Eye (tissue), 1 donor: ENCODE measurements at regions not wholly inside any gene's neighbourhood (a gene's known extent, or its start where the extent isn't known, plus 50 kb on each side); places are given as distances from the start of the nearest gene placed in this dataset.
"Not testable (repeated sequence)": the region's sequence is repeated elsewhere in the genome, so short reads cannot be mapped to it uniquely, and the experiment has no call there.

Experiments used
- DNase-seq: peaks from one replicate; pipeline ENCODE4 v3.0.0-alpha.2; 2015

GRCh38 chr3:148439254-148439822 is 258.4 kb upstream of the AGTR1 start:
- no peak for DNase-seq

DNA sequence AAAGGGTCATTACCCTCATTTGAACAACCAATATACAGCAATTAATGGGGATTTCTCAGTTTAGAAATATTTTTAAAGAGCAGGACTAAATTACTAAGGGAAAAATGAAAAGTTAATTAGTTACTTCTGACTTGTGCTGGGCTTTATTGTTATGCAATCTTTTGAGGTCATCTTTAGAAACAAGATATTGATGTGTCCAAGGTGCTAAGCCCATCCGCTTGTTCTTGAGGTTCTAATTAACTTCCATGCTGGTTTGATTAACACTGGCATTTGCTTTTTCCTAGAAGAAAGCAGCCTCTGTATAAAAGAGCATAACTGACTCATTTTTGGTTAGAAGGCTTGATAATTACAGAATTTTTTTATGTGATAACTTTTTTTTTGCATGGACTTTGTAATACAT is 256.5 kb upstream of the AGTR1 start:
- DNase-seq: no peak

DNA sequence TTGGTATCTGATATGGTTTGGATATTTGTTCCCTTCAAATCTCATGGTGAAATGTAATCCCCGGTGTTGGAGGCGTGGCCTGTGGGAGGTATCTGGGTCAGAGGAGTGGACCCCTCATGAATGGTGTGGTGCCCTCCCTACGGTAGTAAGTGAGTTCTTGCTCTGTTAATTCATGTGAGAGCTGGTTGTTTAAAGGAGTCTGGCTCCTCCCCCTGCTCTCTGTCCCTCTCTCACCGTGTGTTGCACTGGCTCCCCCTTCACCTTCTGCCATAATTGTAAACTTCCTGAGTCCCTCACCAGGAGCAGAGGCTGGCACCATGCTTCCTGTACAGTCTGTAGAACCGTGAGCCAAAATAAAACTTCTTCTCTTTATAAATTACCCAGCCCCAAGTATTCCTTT is 246.9 kb upstream of the AGTR1 start:
- DNase-seq: no peak

DNA sequence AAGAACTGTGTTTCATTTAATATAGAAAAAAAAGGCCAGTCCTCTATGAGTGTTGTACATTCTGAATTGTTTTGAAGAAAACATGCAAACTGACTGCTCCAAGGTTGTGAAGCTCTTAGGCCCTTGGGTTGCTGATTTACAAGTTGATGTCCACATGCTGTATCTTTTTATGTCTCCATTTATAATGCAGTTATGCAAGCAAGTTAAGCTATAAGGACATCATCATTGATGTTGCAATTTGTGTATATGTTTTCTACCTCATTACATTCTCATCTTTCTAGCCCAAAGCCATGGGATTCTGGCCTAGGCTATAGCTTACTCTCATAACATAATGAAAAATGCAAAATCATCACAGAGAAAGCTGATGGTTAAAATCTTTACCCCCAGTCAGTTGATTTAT is 245.7 kb upstream of the AGTR1 start:
- DNase-seq: no peak

GRCh38 chr3:148453781-148454191 is 243.9 kb upstream of the AGTR1 start:
- DNase-seq: no peak

DNA sequence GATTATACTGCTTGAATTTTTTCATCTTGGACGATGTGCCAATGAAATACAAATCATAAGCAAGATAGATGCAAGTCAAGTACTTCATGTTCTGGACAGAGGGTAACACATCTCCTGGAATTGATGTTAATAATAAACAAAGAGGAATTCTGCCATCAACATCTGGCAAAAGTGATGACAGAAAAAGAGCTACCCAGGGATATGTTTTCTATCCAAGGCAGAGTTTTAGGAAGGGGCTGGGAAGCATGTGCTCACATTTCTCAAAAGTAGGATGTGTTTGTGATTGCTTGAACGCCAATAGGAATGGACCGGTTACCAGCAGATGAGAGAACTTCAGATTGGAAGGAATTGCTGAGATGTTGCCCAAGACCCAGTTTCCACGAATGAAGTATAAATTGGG is 242.6 kb upstream of the AGTR1 start:
- no peak for DNase-seq

DNA sequence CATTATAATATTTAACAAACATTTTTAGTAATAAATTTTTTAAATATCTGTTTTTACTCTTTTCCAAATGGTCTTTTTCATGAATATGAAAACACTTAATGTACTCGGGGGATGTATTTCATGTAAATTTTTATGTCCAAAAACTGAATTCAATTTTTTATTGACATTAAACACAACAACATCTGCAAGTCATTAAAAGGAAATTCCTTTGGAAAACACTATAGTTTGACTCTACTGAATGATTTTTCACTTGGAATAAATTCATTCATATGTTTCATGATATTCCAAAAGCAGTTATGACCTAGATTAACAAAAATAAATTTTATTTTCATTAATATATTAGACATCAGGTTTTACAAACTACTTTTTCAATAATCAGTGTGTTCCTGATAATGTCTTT is 239.8 kb upstream of the AGTR1 start:
- DNase-seq: no peak

GRCh38 chr3:148459931-148460513 is 237.7 kb upstream of the AGTR1 start:
- no peak for DNase-seq

DNA sequence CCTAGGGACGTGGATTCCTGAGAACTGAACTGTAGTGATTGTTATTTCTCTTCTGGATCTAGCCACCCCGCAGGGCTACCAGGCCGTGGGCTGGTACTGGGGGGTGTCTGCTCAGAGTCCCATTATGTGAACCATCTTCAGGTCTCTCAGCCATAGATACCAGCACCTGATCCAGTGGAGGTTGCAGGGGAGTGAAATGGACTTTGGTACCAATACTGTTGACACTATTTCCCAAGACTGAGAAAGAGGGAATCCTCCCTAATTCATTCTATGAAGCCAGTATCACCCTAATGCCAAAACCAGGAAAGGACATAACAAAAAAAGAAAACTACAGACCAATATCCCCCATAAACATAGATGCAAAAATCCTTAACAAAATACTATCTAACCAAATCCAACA is 237.0 kb upstream of the AGTR1 start:
- DNase-seq: no peak

DNA sequence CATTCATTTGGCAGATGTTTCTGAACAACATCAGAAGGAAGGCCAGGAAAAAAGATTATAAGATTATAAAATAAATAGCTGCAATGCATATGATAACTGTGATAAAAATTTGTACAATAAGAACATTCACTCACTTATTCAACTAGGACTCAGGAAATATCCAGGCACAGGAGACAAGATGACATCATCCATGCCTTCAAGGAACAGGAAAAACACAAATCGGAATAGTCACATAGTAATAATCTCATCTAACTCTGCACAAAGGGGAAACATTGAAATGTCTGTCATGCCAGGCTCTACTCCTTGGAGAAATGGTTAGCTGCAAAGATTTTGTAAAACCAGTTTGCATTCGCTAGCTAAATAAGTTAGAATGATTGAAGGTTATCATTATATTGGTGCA is 233.5 kb upstream of the AGTR1 start:
- no peak for DNase-seq

GRCh38 chr3:148466143-148466542 is 231.6 kb upstream of the AGTR1 start:
- DNase-seq: no peak

GRCh38 chr3:148466980-148467740 is 230.5 kb upstream of the AGTR1 start:
- peak; percentile 5 for DNase-seq

DNA sequence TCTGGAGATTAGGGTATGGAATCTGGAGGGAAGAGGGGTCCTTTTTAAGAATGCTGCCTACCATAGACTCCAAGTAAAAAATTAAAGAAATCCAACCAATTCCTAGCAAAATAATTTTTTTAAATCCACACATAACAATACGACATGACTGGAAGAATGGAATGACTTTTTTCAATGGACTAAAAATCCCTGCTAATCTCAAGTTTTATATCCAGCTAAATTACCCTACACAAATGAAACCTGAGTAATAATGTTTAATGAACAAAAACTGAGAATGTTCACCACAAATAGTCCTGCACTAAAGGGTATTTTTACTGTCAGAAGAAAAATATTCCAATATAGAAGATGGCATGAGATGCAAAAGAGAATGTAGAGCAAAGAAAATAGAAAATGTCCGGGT is 220.3 kb upstream of the AGTR1 start:
- DNase-seq: no peak

GRCh38 chr3:148493631-148494030 is 204.1 kb upstream of the AGTR1 start:
- DNase-seq: no peak

DNA sequence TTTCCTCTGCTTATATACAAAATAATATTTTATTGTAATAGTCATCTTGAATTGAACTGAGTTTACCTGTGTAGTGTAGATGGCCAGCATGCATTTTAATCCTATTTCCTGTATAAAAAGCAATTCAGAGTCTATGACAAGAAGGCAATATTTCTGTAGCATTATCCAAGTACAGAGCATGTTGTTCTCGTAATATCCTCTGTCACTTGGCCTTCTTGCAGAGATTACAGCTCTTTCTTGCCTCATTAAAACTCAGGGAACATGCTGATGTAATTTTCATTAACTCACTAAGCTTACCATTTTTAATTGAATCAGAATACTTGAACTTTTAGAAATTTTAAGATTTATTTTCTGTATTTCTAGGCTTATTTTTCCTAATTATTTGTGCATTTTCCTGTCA is 203.3 kb upstream of the AGTR1 start:
- no peak for DNase-seq

- DNase-seq: peak; percentile 3
These were observed 196.8 kb upstream of the AGTR1 start for GRCh38 chr3:148500881-148501280.

- DNase-seq: no peak
These were observed 187.6 kb upstream of the AGTR1 start for GRCh38 chr3:148510116-148510515.

DNA sequence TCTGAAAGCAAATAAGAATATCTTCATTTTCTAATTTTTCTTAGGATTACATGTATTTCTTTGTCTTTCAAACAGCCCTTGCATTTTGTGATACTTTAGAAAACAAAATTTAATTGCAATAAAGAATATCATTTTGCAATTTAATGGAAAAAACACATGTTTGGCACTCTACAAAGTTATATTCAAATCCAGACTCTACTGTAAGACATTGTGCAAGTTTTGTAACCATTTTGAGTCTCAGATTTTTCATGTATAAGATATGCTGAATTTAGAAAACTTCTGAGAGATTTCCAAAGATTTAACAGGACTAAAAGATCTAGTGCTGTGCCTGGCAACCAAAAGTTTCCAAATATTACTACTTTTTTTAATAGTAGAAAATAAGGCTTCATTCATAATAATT is 187.1 kb upstream of the AGTR1 start:
- no peak for DNase-seq

DNA sequence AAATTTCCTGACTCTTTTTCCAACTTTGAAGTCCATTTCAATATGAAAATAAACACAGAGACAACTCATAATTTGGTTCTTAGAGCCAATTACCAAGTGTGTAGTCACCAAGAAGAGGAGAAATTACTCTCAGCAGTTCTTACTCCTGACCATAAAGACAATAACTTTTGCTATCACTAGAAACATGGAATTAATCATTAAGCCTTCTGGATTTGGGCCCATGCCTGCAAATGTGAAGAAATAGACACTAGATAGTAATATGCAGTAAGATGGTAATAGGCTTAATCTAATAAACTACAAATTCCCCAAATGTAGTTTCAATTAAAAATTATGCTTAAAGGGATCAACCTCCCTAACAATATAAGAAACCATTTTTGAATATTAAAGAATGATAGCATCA is 185.1 kb upstream of the AGTR1 start:
- no peak for DNase-seq

DNA sequence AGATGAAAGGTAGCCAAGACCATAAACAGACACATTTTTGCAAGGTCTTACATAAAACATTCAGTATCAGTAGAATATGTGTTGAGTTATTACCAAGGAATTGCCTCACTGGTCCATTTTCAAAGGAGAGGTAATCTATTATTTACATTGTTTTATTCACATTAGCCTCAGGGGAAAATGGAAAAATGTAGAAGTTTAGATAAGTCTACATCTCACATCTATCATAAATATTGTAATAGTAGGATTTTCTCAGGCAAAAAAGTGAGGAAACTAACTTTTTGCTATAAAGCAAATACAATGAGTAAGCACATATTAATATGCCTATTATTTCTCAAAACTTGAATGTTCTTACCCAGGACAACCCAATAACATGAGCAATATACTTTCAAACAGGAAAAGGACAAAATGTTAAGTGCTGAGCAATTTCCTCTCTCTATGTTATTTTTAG is 184.6 kb upstream of the AGTR1 start:
- no peak for DNase-seq

- no peak for DNase-seq
These were observed 179.2 kb upstream of the AGTR1 start for GRCh38 chr3:148518520-148518919.

DNA sequence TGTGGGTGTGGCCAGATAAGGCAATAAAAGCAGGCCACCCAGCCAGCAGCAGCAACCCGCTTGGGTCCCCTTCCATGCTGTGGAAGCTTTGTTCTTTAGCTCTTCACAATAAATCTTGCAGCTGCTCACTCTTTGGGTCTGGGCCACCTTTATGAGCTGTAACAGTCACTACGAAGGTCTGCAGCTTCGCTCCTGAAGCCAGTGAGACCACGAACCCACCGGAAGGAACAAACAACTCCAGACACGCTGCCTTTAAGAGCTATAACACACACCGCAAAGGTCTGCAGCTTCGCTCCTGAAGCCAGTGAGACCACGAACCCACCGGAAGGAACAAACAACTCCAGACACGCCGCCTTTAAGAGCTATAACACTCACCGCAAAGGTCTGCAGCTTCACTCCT is 172.1 kb upstream of the AGTR1 start:
- not testable (repeated sequence) for DNase-seq

DNA sequence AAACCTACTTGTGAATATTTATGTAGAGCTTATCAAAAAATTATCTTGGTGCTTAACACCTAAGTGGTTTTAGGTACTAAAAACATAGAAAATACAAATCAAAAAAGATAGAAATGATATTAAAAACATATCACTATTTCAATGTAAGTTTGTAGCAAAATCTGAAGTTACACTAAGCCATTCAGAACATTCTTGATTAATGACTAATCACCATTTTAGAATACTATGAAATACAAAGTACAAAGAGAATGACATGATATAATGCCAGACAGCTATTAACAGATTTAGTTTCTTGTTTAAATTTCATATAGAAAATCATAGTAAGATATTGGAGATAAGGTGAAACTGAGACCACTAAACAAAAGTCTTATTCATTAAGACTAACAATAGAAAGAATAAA is 169.7 kb upstream of the AGTR1 start:
- no peak for DNase-seq

GRCh38 chr3:148531836-148532235 is 165.9 kb upstream of the AGTR1 start:
- DNase-seq: no peak

GRCh38 chr3:148532326-148532725 is 165.4 kb upstream of the AGTR1 start:
- no peak for DNase-seq
